ENCODE measurements at regions not wholly inside any gene's neighbourhood (a gene's known extent, or its start where the extent isn't known, plus 50 kb on each side); places are given as distances from the start of the nearest gene placed in this dataset.
"Not testable (repeated sequence)": the region's sequence is repeated elsewhere in the genome, so short reads cannot be mapped to it uniquely, and the experiment has no call there.

DNA sequence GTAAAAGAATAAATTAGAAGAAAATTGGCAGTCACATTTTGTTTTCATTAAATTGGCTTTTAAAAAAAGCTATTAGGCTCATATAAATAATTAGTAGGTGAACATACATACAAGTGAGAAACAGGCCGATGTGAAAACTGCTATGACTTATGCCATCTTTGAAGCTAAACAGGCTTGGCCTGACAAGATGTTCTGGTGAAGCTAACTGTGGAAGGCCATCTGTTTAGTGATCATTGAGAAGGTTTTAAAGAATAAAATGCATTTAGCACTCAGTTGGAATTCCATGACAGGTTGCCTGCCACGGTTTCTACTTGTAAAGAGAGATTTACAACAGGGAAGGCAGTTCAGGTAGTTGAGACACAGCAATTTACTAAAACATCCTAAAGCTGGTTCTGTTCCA is 264.0 kb upstream of the AGTR1 start:
- no peak for DNase-seq

DNA sequence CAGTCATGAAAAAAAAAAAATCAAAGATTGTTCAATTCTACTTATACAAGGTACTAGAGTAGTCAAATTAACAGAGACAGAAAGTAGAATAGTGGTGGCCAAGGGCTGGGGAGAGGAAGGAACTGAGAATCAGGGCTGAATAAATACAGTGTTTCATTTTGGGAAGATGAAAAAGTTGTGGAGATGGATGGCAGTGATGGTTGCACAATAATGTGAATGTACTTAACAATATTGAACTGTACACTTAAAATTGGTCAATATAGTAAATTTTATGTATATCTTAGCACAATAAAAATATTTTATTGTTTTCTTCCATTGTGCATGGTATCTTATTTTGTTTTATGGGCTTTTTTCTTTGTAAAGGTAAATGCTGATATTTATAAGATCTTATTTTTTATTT is 262.2 kb upstream of the AGTR1 start:
- no peak for DNase-seq

DNA sequence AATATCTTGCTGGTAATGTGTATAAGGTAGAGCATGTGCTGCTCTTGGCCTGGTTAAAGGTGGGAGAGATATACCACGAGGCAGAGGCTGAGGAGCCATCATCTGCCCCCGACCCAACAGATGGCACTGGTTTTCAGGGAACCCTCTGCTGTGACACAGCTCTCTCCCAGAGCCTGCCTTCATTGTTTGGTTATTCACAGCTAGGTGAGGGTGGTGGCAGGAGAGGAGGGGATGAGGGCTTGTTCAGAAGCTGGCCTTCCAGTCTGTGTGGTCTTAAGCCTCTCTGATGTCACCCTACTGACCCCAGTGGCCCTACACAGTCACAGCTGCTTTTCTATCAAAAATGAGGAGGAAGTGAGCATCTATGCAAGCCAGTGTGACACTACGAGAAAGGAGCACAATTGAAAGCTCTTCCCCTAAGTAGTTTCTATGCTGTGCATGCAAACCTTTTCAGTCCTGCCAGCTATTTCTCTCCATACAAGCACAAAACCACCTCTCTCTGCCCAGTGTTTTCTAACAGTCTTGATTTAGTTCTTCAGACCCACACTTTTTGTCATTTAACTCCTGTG is 258.4 kb upstream of the AGTR1 start:
- DNase-seq = no peak

DNA sequence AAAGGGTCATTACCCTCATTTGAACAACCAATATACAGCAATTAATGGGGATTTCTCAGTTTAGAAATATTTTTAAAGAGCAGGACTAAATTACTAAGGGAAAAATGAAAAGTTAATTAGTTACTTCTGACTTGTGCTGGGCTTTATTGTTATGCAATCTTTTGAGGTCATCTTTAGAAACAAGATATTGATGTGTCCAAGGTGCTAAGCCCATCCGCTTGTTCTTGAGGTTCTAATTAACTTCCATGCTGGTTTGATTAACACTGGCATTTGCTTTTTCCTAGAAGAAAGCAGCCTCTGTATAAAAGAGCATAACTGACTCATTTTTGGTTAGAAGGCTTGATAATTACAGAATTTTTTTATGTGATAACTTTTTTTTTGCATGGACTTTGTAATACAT is 256.5 kb upstream of the AGTR1 start:
- no peak for DNase-seq

DNA sequence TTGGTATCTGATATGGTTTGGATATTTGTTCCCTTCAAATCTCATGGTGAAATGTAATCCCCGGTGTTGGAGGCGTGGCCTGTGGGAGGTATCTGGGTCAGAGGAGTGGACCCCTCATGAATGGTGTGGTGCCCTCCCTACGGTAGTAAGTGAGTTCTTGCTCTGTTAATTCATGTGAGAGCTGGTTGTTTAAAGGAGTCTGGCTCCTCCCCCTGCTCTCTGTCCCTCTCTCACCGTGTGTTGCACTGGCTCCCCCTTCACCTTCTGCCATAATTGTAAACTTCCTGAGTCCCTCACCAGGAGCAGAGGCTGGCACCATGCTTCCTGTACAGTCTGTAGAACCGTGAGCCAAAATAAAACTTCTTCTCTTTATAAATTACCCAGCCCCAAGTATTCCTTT is 246.9 kb upstream of the AGTR1 start:
- DNase-seq = no peak

DNA sequence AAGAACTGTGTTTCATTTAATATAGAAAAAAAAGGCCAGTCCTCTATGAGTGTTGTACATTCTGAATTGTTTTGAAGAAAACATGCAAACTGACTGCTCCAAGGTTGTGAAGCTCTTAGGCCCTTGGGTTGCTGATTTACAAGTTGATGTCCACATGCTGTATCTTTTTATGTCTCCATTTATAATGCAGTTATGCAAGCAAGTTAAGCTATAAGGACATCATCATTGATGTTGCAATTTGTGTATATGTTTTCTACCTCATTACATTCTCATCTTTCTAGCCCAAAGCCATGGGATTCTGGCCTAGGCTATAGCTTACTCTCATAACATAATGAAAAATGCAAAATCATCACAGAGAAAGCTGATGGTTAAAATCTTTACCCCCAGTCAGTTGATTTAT is 245.7 kb upstream of the AGTR1 start:
- DNase-seq = no peak

DNA sequence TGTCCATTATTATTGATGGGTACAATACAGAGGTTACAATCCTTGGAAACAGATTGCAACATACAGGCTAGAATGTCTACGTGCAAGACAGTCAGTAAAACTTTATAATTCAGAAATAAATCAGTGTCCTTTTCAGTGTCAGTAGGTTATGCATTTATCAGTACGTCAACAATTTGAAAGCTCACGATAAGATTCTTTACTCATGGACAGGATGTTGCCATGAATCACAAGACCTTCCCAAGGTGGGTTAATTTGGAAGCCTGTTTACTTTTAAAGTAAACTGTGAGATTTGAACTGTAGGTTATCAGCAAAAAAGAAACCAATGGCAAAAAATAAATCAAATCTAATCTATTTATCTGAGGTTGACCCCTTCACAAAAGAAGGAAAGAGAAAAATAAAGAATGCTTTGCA is 243.9 kb upstream of the AGTR1 start:
- DNase-seq = no peak

DNA sequence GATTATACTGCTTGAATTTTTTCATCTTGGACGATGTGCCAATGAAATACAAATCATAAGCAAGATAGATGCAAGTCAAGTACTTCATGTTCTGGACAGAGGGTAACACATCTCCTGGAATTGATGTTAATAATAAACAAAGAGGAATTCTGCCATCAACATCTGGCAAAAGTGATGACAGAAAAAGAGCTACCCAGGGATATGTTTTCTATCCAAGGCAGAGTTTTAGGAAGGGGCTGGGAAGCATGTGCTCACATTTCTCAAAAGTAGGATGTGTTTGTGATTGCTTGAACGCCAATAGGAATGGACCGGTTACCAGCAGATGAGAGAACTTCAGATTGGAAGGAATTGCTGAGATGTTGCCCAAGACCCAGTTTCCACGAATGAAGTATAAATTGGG is 242.6 kb upstream of the AGTR1 start:
- no peak for DNase-seq

DNA sequence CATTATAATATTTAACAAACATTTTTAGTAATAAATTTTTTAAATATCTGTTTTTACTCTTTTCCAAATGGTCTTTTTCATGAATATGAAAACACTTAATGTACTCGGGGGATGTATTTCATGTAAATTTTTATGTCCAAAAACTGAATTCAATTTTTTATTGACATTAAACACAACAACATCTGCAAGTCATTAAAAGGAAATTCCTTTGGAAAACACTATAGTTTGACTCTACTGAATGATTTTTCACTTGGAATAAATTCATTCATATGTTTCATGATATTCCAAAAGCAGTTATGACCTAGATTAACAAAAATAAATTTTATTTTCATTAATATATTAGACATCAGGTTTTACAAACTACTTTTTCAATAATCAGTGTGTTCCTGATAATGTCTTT is 239.8 kb upstream of the AGTR1 start:
- DNase-seq = no peak

DNA sequence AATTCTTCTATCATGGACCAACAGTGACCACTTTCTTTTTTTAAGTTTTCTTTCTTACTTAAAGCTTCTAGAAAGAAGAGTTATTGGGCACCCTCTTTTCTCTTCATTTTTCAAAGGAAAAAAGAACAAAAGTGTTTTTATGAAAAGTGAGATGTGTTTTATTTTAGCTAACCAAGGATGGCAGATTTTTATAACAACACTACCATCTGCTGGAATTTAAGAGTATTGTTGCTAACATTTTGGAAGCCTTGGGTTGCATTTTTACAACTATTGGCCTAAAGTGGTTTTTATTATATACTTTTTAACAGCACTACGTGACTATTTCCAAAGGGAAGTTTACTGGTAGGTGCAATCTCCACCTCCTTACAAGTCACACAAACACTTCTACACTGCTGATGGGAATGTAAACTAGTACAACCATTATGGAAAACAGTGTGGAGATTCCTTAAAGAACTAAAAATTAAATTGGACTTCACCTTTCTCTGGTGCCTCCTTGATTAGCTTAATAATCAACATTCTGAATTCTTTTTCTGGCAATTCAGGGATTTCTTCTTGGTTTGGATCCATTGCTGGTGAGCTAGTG is 237.7 kb upstream of the AGTR1 start:
- peak; percentile 25 for DNase-seq

DNA sequence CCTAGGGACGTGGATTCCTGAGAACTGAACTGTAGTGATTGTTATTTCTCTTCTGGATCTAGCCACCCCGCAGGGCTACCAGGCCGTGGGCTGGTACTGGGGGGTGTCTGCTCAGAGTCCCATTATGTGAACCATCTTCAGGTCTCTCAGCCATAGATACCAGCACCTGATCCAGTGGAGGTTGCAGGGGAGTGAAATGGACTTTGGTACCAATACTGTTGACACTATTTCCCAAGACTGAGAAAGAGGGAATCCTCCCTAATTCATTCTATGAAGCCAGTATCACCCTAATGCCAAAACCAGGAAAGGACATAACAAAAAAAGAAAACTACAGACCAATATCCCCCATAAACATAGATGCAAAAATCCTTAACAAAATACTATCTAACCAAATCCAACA is 237.0 kb upstream of the AGTR1 start:
- no peak for DNase-seq

DNA sequence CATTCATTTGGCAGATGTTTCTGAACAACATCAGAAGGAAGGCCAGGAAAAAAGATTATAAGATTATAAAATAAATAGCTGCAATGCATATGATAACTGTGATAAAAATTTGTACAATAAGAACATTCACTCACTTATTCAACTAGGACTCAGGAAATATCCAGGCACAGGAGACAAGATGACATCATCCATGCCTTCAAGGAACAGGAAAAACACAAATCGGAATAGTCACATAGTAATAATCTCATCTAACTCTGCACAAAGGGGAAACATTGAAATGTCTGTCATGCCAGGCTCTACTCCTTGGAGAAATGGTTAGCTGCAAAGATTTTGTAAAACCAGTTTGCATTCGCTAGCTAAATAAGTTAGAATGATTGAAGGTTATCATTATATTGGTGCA is 233.5 kb upstream of the AGTR1 start:
- DNase-seq = peak; percentile 38

DNA sequence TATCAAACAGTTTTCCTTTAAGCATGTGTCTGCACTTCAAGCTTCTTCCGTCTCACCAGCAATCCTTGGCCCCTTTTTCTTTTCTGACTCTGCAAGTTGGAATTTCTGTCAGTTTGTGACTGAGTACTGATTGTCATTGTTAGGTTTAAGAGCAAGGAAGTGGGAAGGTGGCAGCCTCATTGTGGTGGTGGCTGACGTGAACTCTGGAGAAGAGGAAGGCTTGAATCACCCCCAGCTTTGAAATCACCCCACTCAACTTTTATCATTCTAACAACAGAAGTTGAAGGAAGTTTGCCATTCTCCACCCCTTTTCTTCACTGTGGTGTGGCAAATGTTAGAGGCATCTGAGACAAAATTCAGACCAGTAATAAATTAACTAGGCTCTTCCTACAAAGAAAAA is 231.6 kb upstream of the AGTR1 start:
- DNase-seq = peak; percentile 70

DNA sequence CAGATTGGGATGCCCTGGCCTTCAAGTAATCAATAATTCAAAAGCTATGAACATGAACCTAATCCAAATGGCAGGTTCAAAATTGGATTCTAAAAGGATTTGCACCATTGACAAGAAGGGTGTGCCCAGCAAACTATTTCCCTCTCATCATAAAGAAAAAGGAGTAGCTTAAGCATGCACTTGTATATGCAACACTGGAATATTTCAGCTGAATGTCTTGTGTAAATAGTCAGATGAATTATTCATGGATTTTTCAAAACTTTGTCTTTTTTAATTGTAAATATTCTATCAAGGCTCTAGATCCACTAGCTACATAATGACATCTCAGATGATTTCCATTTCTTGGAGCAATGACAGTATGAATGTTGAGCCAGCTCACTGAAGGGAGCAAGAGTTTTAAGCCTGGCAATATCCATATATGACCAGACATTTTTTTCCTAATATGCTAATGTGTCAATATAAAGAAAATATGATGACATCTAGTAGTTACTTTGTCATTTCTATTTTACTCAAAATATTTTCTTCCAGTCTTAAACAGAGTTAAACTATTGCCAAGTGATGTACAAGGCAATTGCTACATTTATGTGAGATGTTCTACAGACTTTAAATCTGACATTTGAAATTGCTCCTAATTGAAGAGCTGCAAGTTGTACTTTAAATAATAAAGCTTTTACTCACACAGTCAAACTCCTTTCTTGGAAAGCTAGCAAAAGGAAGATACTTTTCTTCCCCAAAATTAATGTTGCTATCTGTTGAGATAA is 230.5 kb upstream of the AGTR1 start:
- DNase-seq = no peak

DNA sequence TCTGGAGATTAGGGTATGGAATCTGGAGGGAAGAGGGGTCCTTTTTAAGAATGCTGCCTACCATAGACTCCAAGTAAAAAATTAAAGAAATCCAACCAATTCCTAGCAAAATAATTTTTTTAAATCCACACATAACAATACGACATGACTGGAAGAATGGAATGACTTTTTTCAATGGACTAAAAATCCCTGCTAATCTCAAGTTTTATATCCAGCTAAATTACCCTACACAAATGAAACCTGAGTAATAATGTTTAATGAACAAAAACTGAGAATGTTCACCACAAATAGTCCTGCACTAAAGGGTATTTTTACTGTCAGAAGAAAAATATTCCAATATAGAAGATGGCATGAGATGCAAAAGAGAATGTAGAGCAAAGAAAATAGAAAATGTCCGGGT is 220.3 kb upstream of the AGTR1 start:
- DNase-seq = no peak

DNA sequence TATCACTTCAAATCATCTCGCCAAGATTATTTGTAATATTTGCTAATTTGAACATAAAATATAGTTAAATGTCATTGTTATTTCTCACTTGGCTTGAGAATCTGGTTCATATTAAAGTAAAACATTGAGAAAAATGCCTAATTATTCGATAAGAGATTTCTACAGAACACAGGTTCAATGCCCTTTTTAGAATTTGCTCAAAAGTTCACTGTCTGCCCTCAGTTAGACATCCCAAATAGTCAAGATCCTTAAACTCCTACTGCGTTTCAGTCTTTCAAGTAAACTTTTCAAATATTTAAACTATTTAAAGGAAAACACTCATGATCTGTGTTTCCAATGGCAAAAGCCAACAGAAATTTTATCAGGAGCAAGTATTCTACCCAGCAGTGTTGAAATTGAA is 204.1 kb upstream of the AGTR1 start:
- no peak for DNase-seq

DNA sequence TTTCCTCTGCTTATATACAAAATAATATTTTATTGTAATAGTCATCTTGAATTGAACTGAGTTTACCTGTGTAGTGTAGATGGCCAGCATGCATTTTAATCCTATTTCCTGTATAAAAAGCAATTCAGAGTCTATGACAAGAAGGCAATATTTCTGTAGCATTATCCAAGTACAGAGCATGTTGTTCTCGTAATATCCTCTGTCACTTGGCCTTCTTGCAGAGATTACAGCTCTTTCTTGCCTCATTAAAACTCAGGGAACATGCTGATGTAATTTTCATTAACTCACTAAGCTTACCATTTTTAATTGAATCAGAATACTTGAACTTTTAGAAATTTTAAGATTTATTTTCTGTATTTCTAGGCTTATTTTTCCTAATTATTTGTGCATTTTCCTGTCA is 203.3 kb upstream of the AGTR1 start:
- no peak for DNase-seq

DNA sequence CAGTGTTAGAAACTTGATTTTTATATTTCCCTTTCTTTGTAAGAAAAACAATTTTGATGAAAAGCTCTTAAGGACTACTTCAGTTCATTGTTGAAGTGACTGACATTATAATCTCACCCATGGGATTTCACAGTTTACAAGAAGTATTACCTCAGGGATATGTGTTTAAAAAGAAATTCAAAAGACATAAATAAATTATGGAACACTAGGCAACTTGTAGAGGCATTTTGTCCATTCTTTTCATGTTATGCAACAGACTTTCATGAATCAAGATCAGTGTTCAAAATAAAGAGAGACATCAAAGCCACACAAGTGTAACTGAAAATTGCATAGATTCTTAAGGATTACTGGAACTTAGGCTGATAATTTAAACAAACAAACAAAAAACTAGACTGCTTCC is 196.8 kb upstream of the AGTR1 start:
- no peak for DNase-seq

DNA sequence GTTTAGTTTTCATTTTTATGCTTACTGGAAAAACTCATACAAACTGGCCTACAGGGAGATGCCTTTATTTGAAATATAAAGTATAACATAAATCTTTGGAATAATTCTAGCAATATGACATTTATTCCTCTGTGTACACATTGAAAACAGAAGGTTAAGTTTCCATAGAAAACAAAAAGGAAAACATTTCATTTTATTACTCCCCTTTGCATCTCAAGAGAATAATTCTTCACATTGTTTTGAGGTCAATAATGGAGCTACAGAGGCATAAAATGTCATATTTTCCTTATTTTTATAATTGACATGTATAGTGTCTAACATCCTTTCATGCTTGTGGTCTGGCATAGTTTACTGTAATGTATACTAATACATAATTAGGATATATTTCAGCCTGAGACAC is 187.6 kb upstream of the AGTR1 start:
- DNase-seq = no peak

DNA sequence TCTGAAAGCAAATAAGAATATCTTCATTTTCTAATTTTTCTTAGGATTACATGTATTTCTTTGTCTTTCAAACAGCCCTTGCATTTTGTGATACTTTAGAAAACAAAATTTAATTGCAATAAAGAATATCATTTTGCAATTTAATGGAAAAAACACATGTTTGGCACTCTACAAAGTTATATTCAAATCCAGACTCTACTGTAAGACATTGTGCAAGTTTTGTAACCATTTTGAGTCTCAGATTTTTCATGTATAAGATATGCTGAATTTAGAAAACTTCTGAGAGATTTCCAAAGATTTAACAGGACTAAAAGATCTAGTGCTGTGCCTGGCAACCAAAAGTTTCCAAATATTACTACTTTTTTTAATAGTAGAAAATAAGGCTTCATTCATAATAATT is 187.1 kb upstream of the AGTR1 start:
- no peak for DNase-seq

DNA sequence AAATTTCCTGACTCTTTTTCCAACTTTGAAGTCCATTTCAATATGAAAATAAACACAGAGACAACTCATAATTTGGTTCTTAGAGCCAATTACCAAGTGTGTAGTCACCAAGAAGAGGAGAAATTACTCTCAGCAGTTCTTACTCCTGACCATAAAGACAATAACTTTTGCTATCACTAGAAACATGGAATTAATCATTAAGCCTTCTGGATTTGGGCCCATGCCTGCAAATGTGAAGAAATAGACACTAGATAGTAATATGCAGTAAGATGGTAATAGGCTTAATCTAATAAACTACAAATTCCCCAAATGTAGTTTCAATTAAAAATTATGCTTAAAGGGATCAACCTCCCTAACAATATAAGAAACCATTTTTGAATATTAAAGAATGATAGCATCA is 185.1 kb upstream of the AGTR1 start:
- DNase-seq = peak; percentile 13

DNA sequence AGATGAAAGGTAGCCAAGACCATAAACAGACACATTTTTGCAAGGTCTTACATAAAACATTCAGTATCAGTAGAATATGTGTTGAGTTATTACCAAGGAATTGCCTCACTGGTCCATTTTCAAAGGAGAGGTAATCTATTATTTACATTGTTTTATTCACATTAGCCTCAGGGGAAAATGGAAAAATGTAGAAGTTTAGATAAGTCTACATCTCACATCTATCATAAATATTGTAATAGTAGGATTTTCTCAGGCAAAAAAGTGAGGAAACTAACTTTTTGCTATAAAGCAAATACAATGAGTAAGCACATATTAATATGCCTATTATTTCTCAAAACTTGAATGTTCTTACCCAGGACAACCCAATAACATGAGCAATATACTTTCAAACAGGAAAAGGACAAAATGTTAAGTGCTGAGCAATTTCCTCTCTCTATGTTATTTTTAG is 184.6 kb upstream of the AGTR1 start:
- DNase-seq = peak; percentile 77

DNA sequence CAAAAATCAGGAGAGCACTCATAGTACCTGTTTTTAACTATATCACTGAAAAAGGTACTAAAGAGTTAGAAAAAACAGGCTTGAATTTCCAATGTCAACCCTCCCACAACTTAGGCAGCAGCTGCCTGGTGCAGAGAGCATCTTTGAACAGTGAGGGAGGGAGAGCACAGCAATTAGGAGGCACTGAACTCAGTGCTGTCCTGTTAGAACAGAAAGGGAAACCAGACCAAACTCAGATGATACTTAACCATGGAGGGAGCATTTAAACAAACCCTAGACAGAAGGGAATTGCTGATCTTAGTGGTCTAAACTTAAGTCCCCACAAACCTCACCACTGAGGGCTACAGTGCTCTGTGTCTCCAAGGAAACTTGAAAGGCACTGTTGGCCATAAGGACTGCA is 179.2 kb upstream of the AGTR1 start:
- no peak for DNase-seq

DNA sequence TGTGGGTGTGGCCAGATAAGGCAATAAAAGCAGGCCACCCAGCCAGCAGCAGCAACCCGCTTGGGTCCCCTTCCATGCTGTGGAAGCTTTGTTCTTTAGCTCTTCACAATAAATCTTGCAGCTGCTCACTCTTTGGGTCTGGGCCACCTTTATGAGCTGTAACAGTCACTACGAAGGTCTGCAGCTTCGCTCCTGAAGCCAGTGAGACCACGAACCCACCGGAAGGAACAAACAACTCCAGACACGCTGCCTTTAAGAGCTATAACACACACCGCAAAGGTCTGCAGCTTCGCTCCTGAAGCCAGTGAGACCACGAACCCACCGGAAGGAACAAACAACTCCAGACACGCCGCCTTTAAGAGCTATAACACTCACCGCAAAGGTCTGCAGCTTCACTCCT is 172.1 kb upstream of the AGTR1 start:
- not testable (repeated sequence) for DNase-seq

DNA sequence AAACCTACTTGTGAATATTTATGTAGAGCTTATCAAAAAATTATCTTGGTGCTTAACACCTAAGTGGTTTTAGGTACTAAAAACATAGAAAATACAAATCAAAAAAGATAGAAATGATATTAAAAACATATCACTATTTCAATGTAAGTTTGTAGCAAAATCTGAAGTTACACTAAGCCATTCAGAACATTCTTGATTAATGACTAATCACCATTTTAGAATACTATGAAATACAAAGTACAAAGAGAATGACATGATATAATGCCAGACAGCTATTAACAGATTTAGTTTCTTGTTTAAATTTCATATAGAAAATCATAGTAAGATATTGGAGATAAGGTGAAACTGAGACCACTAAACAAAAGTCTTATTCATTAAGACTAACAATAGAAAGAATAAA is 169.7 kb upstream of the AGTR1 start:
- DNase-seq = peak; percentile 50
